NCI-H345 treated with DMSO at 0.1 percent for 48 hours (cell line): ENCODE measurements at regions not wholly inside any gene's neighbourhood (a gene's known extent, or its start where the extent isn't known, plus 50 kb on each side); places are given as distances from the start of the nearest gene placed in this dataset.

ENCODE experiments used
- DNase-seq: peaks from one replicate; lab custom pipeline; 2025; ENCODE audit not compliant: unreplicated experiment; lab: John Stamatoyannopoulos, UW

- DNase-seq, result no peak
Observed at GRCh38 chr10:52642208-52642607, 130.4 kb downstream of the MBL2 start.

- DNase-seq, result peak; percentile 43
Observed at GRCh38 chr10:52644373-52645186, 128.0 kb downstream of the MBL2 start.

- no peak for DNase-seq
Observed at GRCh38 chr10:52645187-52645758, 127.3 kb downstream of the MBL2 start.

DNA sequence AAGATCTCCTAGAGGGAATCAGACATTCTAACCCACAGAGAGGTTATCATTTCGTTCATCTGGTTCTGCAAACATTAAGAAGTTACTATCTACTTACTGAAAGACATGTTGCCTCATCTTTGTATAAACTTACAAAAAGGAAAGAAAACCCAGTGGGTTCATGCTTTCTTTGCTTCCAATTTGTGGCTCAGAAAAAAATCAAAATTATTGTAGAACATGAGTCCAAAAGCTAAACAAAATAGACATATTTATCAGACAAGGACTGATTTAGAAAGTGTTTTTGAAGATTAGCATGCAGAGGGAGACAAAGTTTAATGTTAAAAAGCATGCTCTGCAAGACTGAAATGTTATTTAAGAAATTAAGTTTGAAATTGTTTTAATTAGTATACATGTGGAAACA lies 123.1 kb downstream of the MBL2 start:
- DNase-seq, result no peak

DNA sequence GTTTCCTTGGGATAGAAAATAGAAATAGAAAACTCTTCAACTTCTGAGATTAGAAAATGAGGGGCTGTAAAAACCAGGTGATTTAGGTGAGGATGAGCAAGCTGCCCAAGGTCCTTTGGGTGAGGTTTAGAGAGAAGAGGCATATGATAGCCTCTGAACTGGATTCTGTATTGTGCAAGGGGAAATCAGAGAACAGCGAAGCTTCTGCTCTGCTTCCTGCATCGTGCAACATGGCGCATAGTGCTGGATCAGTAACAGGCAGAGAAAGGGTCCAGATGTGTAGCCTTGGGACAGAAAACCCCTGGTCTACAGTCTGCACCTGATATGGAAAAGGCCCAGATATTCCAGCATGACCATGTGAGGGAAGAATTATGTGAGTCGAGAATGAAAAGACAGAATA lies 121.7 kb downstream of the MBL2 start:
- no peak for DNase-seq

- DNase-seq, result no peak
Observed at GRCh38 chr10:52651293-52651692, 121.3 kb downstream of the MBL2 start.

GRCh38 chr10:52652431-52653262 lies 119.9 kb downstream of the MBL2 start:
- DNase-seq, result peak; percentile 59

DNA sequence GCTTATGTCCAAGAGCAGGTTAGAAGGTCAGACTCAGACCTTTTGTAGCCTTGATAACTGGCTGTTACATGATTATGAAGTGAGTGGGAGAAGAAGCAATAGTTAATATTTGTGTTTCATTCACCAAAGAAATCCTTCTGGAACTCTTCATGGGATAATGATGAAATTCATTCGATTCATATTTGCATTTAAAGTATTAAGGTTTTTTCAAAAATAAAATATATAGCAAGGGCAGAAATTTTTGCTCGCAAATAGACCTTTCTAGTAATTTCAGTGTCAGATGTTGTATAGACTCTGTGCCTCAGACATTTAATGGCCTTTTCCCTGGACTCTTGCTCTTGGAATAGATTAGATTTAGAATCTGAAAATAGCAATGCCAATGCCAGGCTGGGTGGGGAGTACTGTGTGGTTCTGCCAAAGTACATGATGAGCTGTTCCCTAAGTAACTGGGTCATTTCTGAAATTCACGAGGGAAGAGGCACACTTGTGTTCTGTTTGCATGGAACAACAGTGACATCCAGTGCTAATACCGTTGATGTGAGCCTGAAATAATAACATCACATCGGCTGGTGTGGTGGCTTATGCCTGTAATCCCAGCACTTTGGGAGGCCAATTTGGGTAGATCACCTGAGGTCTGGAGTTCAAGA lies 119.2 kb downstream of the MBL2 start:
- no peak for DNase-seq

DNA sequence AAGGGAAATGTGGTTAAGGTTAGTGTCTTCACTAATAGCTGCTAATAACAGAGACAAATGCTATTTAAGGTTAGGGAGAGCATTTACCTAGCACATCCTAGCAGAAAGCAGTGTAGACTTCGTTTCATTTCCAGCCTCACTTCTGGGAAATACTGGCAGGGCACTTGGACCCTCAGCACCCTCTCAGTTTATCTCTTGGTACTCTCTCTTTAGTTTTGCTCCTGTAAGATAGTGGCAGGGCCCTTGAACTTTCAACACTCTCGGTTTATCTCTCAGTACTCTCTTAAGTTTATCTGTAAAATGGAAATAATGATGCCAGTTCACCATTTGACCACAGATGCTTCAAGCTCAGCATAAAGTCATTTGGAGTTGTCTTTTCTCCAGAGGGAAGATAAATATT lies 118.4 kb downstream of the MBL2 start:
- DNase-seq, result no peak

DNA sequence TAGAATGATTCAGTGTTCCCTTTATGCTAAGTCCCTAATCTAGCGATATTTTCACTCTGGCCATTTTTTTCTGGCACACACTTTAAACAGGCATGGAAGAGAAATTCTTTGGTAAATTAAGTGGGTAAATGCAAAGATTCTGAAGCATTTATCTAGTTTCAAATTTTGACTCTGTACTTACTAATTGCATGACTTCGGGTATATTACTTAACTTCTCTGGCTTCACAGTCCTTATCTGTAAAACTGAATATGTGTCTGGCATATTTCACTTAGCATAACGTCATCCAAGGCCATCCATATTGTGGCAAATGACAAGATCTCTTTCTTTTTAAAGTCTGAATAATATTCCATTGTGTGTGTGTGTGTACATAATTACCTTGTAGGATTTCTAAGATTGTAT lies 114.5 kb downstream of the MBL2 start:
- DNase-seq, result no peak

- no peak for DNase-seq
Observed at GRCh38 chr10:52659085-52659484, 113.5 kb downstream of the MBL2 start.

DNA sequence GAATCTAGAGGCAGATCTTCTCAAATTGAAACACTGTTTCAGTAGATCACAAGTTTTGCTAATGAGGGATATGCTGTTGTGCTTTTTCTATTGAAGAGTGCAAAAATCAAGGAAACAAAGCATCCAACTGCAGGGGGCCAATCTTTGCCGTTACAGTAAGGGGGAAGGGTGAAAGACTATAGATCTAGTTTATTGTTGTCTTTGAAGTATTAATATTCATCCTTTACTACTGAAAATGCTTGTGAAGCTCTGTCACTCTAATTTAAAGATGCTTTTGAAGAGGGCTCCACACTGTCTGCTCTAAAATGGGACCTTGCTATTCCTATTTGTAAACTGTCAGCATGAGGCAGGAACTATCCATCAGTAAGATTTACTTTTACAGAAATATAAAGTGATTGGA lies 110.3 kb downstream of the MBL2 start:
- no peak for DNase-seq

GRCh38 chr10:52663161-52663560 lies 109.4 kb downstream of the MBL2 start:
- no peak for DNase-seq

GRCh38 chr10:52664629-52665028 lies 108.0 kb downstream of the MBL2 start:
- DNase-seq, result no peak

GRCh38 chr10:52665821-52666220 lies 106.8 kb downstream of the MBL2 start:
- DNase-seq, result no peak

- no peak for DNase-seq
Observed at GRCh38 chr10:52666931-52667330, 105.7 kb downstream of the MBL2 start.

DNA sequence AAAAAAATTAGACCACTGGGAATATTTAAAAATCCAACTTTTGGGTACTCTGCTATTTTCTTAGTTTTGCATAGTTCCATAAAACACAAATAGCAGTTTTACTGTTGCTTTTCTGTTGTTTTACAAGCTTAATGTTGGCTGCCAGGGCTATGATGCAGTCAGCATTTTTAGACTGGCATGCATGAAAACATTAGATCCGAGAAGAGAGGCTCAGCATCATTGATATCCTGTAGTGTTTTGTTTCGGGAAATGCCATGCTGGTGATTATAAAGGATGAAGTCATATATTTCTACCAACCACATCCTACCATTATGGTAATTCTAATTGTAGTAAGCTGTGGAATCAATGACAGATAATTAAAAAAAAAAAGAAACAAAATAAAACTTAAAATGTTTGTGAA lies 104.6 kb downstream of the MBL2 start:
- DNase-seq, result no peak

- no peak for DNase-seq
Observed at GRCh38 chr10:52672880-52673279, 99.7 kb downstream of the MBL2 start.

GRCh38 chr10:52673468-52673867 lies 99.1 kb downstream of the MBL2 start:
- no peak for DNase-seq

DNA sequence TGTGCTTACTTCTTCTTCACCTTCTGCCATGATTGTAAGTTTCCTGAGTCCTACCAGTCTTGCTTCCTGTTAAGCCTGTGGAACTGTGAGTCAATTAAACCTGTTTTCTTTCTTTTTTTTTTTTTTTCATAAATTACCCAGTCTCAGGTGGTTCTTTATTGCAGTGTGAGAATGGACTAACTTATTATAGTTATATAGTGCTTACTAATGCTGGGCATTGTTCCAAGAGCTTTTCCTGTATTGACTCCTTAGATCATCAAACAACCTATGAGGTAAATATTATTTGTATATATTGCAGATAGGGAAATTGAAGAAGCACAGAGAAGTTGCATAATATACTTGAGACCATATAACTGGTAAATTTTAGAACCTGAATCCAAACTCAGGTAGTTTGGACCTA lies 98.1 kb downstream of the MBL2 start:
- DNase-seq, result no peak

DNA sequence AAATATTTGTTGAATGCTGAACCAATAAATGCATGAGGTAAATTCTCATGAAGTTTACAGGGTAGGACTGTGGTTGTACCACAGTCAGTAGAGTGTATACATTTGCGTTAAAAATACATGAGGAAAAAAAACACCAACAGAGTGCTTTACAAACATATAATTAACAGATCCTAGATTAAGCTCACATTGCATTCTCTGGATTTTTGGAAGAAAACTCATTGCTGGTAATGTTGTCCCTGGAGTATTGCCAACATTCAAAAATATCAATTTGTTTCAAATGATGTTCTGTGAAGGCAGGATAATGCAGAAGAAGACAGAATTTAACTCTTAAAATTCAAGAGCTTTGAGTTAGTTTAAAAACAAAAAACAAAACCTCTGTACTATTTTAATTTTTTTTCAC lies 95.5 kb downstream of the MBL2 start:
- no peak for DNase-seq

- DNase-seq, result no peak
Observed at GRCh38 chr10:52678611-52679010, 94.0 kb downstream of the MBL2 start.
